Gastroesophageal sphincter (tissue), 4 donors: ENCODE measurements at regions not wholly inside any gene's neighbourhood (a gene's known extent, or its start where the extent isn't known, plus 50 kb on each side); places are given as distances from the start of the nearest gene placed in this dataset.
"Not testable (repeated sequence)": the region's sequence is repeated elsewhere in the genome, so short reads cannot be mapped to it uniquely, and the experiment has no call there.

Experiments used
- ATAC-seq: fragments of 150-250 bp; one replicate; pipeline ENCODE4 v1.9.1; 2016; ENCODE audit warnings: mild to moderate bottlenecking, moderate library complexity
- H3K27ac ChIP-seq, 4 donors: fragments of 200-600 bp; sonication (generic) in 3 of 4; 1 replicate in 3 of 4; 2 replicates in 1 of 4; pipeline ENCODE4 v1.5.1; 2016 to 2019
- H3K27me3 ChIP-seq: fragments of 200-600 bp; sonication (generic); one replicate; pipeline ENCODE4 v1.5.1; 2019
- H3K36me3 ChIP-seq, 2 donors: fragments of 200-600 bp; sonication (generic); one replicate each; pipeline ENCODE4 v1.5.1; 2019; ENCODE audit warnings: control low read depth in 1 of 2
- H3K4me1 ChIP-seq, 3 donors: fragments of 200-600 bp; sonication (generic); 1 replicate in 2 of 3; 2 replicates in 1 of 3; pipeline ENCODE4 v1.5.1; 2016 to 2019; ENCODE audit warnings: control low read depth in 2 of 3
- H3K4me3 ChIP-seq, 2 donors: fragments of 200-600 bp; sonication (generic); one replicate each; pipeline ENCODE4 v1.5.1; 2019; ENCODE audit warnings: mild to moderate bottlenecking in 1 of 2, moderate library complexity in 1 of 2
- H3K9me3 ChIP-seq, 3 donors: fragments of 200-600 bp; sonication (generic); one replicate each; pipeline ENCODE4 v1.5.1; 2017 to 2019; ENCODE audit warnings: control low read depth in 2 of 3
- CTCF ChIP-seq, 4 experiments: fragments of 200-600 bp in 2 of 4; fragments of 450-650 bp in 2 of 4; sonication (generic) in 1 of 4; IDR thresholded peaks; one replicate each; pipeline ENCODE4 v1.5.1; 2017 to 2019; ENCODE audit warnings: antibody characterized with exemption in 4 of 4, mild to moderate bottlenecking in 2 of 4, moderate library complexity in 2 of 4
- EP300 ChIP-seq: sonication (generic); formaldehyde crosslinking; IDR thresholded peaks from one replicate; pipeline ENCODE4 v1.6.1; 2017; ENCODE audit warnings: antibody characterized with exemption, mild to moderate bottlenecking
- POLR2A ChIP-seq, 2 donors: fragments of 450-650 bp; IDR thresholded peaks; one replicate each; pipeline ENCODE4 v1.6.1; 2017; ENCODE audit warnings: antibody characterized with exemption in 2 of 2, mild to moderate bottlenecking in 2 of 2, moderate library complexity in 1 of 2
- POLR2AphosphoS5 ChIP-seq: sonication (generic); formaldehyde crosslinking; IDR thresholded peaks from one replicate; pipeline ENCODE4 v1.6.1; 2017; ENCODE audit warnings: antibody characterized with exemption
- WGBS, 2 donors: methylation state at CpG; one replicate each; pipeline ENCODE4 v1.1.5; 2018; ENCODE audit warnings: low coverage in 1 of 2; 5-methylcytosine and 5-hydroxymethylcytosine counted together

- Histone ChIP-seq H3K9me3 (no peaks in the 10 kb centered on the region), H3K27ac (no peak overlapping the region), H3K4me3 (no peak overlapping the region), H3K4me1 (no peaks in the 10 kb centered on the region), H3K27me3 (no peaks in the 10 kb centered on the region), H3K36me3 (no peaks in the 10 kb centered on the region)
- 88 to 95% methylated on average over 7 of the region's 7 CpGs for WGBS, 2 donors
- TF ChIP-seq POLR2AphosphoS5 = no peak
- no peak for TF ChIP-seq CTCF (IDR thresholded peaks at IDR 0.05)
- TF ChIP-seq EP300 = no peak
- TF ChIP-seq POLR2A (IDR thresholded peaks at IDR 0.05) = no peak
- ATAC-seq = no peak
Measured at GRCh38 chr7:109646124-109646523, 1076.5 kb downstream of the DNAJB9 start.

GRCh38 chr7:109646594-109646993 lies 1076.9 kb downstream of the DNAJB9 start:
- ATAC-seq, H3K27me3 ChIP-seq, H3K4me3 ChIP-seq, H3K36me3 ChIP-seq, H3K9me3 ChIP-seq, H3K27ac ChIP-seq, H3K4me1 ChIP-seq: not testable (repeated sequence)
- WGBS, 2 donors = 67 to 80% methylated on average over 3 to 5 of the region's 5 CpGs

GRCh38 chr7:109647263-109647662 lies 1077.6 kb downstream of the DNAJB9 start:
- H3K4me1 ChIP-seq, ATAC-seq, H3K36me3 ChIP-seq, H3K4me3 ChIP-seq, H3K27ac ChIP-seq, H3K27me3 ChIP-seq, H3K9me3 ChIP-seq: not testable (repeated sequence)
- WGBS, 2 donors = 61 to 93% methylated on average over 3 of the region's 3 CpGs

GRCh38 chr7:109659261-109659660 lies 1089.6 kb downstream of the DNAJB9 start:
- Histone ChIP-seq H3K4me1 (no peaks in the 10 kb centered on the region), H3K9me3 (no peaks in the 10 kb centered on the region), H3K36me3 (no peaks in the 10 kb centered on the region), H3K27ac (no peak overlapping the region), H3K4me3 (no peak overlapping the region), H3K27me3 (no peaks in the 10 kb centered on the region)
- WGBS, 2 donors = 45 to 57% methylated on average over 2 of the region's 2 CpGs
- ATAC-seq = no peak
- TF ChIP-seq POLR2A (IDR thresholded peaks at IDR 0.05) (no peak), EP300 (no peak), POLR2AphosphoS5 (no peak), CTCF (IDR thresholded peaks at IDR 0.05) (no peak)

- H3K9me3 ChIP-seq = no peaks in the 10 kb centered on the region
- TF ChIP-seq CTCF (IDR thresholded peaks at IDR 0.05) (no peak), EP300 (no peak), POLR2AphosphoS5 (no peak), POLR2A (IDR thresholded peaks at IDR 0.05) (no peak)
- no peaks in the 10 kb centered on the region for H3K36me3 ChIP-seq
- H3K27me3 ChIP-seq = no peaks in the 10 kb centered on the region
- H3K4me3 ChIP-seq = no peak overlapping the region
- no peak for ATAC-seq
- no peak overlapping the region for H3K27ac ChIP-seq
- 61 to 71% methylated on average over 3 to 4 of the region's 4 CpGs for WGBS, 2 donors
- no peaks in the 10 kb centered on the region for H3K4me1 ChIP-seq
Measured at GRCh38 chr7:109660401-109660800, 1090.7 kb downstream of the DNAJB9 start.

GRCh38 chr7:109663806-109664205 lies 1094.1 kb downstream of the DNAJB9 start:
- Histone ChIP-seq H3K4me1 (no peaks in the 10 kb centered on the region), H3K27me3 (no peaks in the 10 kb centered on the region), H3K4me3 (no peak overlapping the region), H3K9me3 (no peaks in the 10 kb centered on the region), H3K27ac (no peak overlapping the region), H3K36me3 (no peaks in the 10 kb centered on the region)
- WGBS, 2 donors = 77 to 80% methylated on average over 3 of the region's 3 CpGs
- ATAC-seq = no peak
- TF ChIP-seq POLR2AphosphoS5 (no peak), EP300 (no peak), POLR2A (IDR thresholded peaks at IDR 0.05) (no peak), CTCF (IDR thresholded peaks at IDR 0.05) (no peak)

GRCh38 chr7:109687269-109687668 lies 1117.6 kb downstream of the DNAJB9 start:
- not testable (repeated sequence) for H3K27me3 ChIP-seq, H3K4me3 ChIP-seq, H3K36me3 ChIP-seq, H3K27ac ChIP-seq, H3K4me1 ChIP-seq, ATAC-seq, H3K9me3 ChIP-seq
- 100% methylated on average over 1 of the region's 2 CpGs for WGBS, 2 donors

- no CpG with 5 or more reads among the region's 4 CpGs for WGBS, 2 donors
- H3K27me3 ChIP-seq = not testable (repeated sequence)
Measured at GRCh38 chr7:109692613-109693012, 1122.9 kb downstream of the DNAJB9 start.

More at GRCh38 chr7:109692613-109693012, 1122.9 kb downstream of the DNAJB9 start:
- H3K27ac ChIP-seq, H3K4me1 ChIP-seq, H3K4me3 ChIP-seq, ATAC-seq, H3K36me3 ChIP-seq: not testable (repeated sequence)
- H3K9me3 ChIP-seq = peaks cover 0 to 15% (median 0%) of the 10 kb centered on the region in 3 donors
